ENCODE measurements at regions not wholly inside any gene's neighbourhood (a gene's known extent, or its start where the extent isn't known, plus 50 kb on each side); places are given as distances from the start of the nearest gene placed in this dataset.
A peak's percentile ranks its signal among the peaks of the same experiment; 100 is the strongest.
"Not testable (repeated sequence)": the region's sequence is repeated elsewhere in the genome, so short reads cannot be mapped to it uniquely, and the experiment has no call there.

- DNase-seq (ENCODE audit: low read depth in 1 of 2, low spot score in 1 of 2) = peak in 1 of 2 experiments; percentile 7
- TF ChIP-seq, protein P1, sequence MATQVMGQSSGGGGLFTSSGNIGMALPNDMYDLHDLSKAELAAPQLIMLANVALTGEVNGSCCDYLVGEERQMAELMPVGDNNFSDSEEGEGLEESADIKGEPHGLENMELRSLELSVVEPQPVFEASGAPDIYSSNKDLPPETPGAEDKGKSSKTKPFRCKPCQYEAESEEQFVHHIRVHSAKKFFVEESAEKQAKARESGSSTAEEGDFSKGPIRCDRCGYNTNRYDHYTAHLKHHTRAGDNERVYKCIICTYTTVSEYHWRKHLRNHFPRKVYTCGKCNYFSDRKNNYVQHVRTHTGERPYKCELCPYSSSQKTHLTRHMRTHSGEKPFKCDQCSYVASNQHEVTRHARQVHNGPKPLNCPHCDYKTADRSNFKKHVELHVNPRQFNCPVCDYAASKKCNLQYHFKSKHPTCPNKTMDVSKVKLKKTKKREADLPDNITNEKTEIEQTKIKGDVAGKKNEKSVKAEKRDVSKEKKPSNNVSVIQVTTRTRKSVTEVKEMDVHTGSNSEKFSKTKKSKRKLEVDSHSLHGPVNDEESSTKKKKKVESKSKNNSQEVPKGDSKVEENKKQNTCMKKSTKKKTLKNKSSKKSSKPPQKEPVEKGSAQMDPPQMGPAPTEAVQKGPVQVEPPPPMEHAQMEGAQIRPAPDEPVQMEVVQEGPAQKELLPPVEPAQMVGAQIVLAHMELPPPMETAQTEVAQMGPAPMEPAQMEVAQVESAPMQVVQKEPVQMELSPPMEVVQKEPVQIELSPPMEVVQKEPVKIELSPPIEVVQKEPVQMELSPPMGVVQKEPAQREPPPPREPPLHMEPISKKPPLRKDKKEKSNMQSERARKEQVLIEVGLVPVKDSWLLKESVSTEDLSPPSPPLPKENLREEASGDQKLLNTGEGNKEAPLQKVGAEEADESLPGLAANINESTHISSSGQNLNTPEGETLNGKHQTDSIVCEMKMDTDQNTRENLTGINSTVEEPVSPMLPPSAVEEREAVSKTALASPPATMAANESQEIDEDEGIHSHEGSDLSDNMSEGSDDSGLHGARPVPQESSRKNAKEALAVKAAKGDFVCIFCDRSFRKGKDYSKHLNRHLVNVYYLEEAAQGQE (IDR thresholded peaks at IDR 0.05; ENCODE audit: insufficient replicate concordance, low read depth) = no peak
- no peak for TF ChIP-seq GABPA (IDR thresholded peaks at IDR 0.05; ENCODE audit: low read depth)
- TF ChIP-seq POLR2AphosphoS5 (IDR thresholded peaks at IDR 0.05; ENCODE audit: low read depth) = no peak
- TF ChIP-seq SPI1 (IDR thresholded peaks at IDR 0.05; ENCODE audit: borderline replicate concordance, low read depth) = no peak
- TF ChIP-seq CTCF (IDR thresholded peaks at IDR 0.05; ENCODE audit: insufficient read depth, low read length) = no peak
- Histone ChIP-seq H3K27ac (replicated peaks) (no peak overlapping the region), H3K27me3 (ENCODE audit: insufficient read depth, poor library complexity, severe bottlenecking) (no peaks in the 10 kb centered on the region), H3K4me3 (replicated peaks; ENCODE audit: insufficient read depth, low read length) (no peak overlapping the region)
These were observed 123.4 kb upstream of the MB21D2 start for GRCh38 chr3:193040836-193041672.

DNA sequence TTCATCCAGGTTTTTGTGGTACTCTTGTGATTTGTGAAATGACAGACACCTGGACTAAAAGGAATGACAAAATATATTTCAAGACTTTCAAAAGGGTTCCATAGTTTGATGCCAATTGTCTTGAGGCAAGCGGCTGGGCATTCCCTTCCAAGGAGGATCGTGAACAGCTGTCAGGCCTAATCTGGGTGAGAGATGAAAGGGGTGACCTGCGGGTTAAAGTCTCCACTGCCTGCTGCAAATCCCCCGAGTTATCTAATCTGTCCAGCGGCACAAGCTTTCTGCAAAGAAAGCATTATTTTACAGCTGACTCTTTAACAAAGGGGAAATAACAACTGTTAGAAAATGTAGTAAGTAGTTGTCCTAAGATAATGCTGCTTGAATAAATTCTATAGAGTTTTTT is 128.7 kb upstream of the MB21D2 start:
- DNase-seq (ENCODE audit: low read depth in 1 of 2, low spot score in 1 of 2) = no peak
- H3K27me3 ChIP-seq (ENCODE audit: insufficient read depth, poor library complexity, severe bottlenecking) = no peaks in the 10 kb centered on the region
- TF ChIP-seq GABPA (IDR thresholded peaks at IDR 0.05; ENCODE audit: low read depth) (no peak), POLR2AphosphoS5 (IDR thresholded peaks at IDR 0.05; ENCODE audit: low read depth) (no peak), SPI1 (IDR thresholded peaks at IDR 0.05; ENCODE audit: borderline replicate concordance, low read depth) (no peak), CTCF (IDR thresholded peaks at IDR 0.05; ENCODE audit: insufficient read depth, low read length) (no peak)
- TF ChIP-seq, protein P1 (IDR thresholded peaks at IDR 0.05; ENCODE audit: insufficient replicate concordance, low read depth) = no peak
- H3K27ac ChIP-seq (replicated peaks) = no peak overlapping the region
- no peak overlapping the region for H3K4me3 ChIP-seq (replicated peaks; ENCODE audit: insufficient read depth, low read length)

- H3K27ac ChIP-seq (replicated peaks); H3K4me3 ChIP-seq (replicated peaks; ENCODE audit: insufficient read depth, low read length); DNase-seq (ENCODE audit: low read depth in 1 of 2, low spot score in 1 of 2); H3K27me3 ChIP-seq (ENCODE audit: insufficient read depth, poor library complexity, severe bottlenecking): not testable (repeated sequence)
These were observed 129.8 kb upstream of the MB21D2 start for GRCh38 chr3:193047461-193047860.

DNA sequence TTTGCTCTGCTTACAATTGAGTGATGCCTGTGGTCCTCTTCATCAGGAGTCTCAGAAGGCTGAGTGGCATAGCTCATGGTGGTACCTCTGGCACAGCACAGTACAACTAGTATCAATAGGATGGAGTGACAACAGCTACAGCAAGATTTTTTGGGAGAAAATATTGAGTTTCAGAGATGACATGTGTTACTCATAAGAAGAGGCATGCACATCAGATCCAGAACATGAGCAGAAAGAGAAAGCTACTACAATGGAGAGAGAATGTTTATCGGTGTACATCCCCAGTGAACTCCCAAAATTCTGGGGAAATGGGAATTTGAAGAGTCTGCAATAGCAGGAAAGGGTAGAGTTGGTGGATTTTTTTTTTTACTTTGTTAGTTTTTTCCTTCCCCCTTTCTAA is 130.5 kb upstream of the MB21D2 start:
- Histone ChIP-seq H3K4me3 (replicated peaks; ENCODE audit: insufficient read depth, low read length) (no peak overlapping the region), H3K27me3 (ENCODE audit: insufficient read depth, poor library complexity, severe bottlenecking) (no peaks in the 10 kb centered on the region), H3K27ac (replicated peaks) (no peak overlapping the region)
- TF ChIP-seq SPI1 (IDR thresholded peaks at IDR 0.05; ENCODE audit: borderline replicate concordance, low read depth) (no peak), POLR2AphosphoS5 (IDR thresholded peaks at IDR 0.05; ENCODE audit: low read depth) (no peak), CTCF (IDR thresholded peaks at IDR 0.05; ENCODE audit: insufficient read depth, low read length) (no peak), GABPA (IDR thresholded peaks at IDR 0.05; ENCODE audit: low read depth) (no peak)
- TF ChIP-seq, protein P1 (IDR thresholded peaks at IDR 0.05; ENCODE audit: insufficient replicate concordance, low read depth) = no peak
- DNase-seq (ENCODE audit: low read depth in 1 of 2, low spot score in 1 of 2) = no peak
